SK-N-SH (cell line): ENCODE measurements at regions not wholly inside any gene's neighbourhood (a gene's known extent, or its start where the extent isn't known, plus 50 kb on each side); places are given as distances from the start of the nearest gene placed in this dataset.

Source experiments
- CTCF ChIA-PET: fragments of 300-600, 350-600 bp; formaldehyde crosslinking; extraction: SDS; loops from one replicate; lab custom pipeline; 2021; lab: Yijun Ruan, JAX
- POLR2A ChIA-PET: fragments of 350-600 bp; sonication (Branson Sonifier 250); formaldehyde crosslinking; extraction: SDS; loops from one replicate; lab custom pipeline; 2020; ENCODE audit warnings: antibody characterized with exemption, inconsistent platforms; lab: Yijun Ruan, JAX
- DNase-seq: peaks from one replicate; pipeline ENCODE4 v3.0.0; 2012
- H2AFZ ChIP-seq: fragments of 200-600 bp; sonication (generic); 2 replicates; pipeline ENCODE4 v1.8.1; 2016; ENCODE audit warnings: antibody characterized with exemption, mild to moderate bottlenecking, low read depth
- H3F3A ChIP-seq: fragments of 200-600 bp; sonication (generic); replicated peaks from 2 replicates; pipeline ENCODE3; 2016; ENCODE audit warnings: antibody characterized with exemption, mild to moderate bottlenecking; ENCODE audit not compliant: insufficient read depth
- H3K27ac ChIP-seq, 2 experiments: fragments of 200-500 bp in 1 of 2; fragments of 200-600 bp in 1 of 2; sonication (Bioruptor generic) in 1 of 2; sonication (generic), shearing (Covaris generic) in 1 of 2; 2 replicates each; pipeline versions ENCODE4 v1.5.1 to v1.6.1; 2014 to 2016; ENCODE audit warnings: low read depth in 2 of 2, inconsistent platforms in 1 of 2, low read length in 1 of 2, mild to moderate bottlenecking in 1 of 2, mixed read lengths in 1 of 2
- H3K27me3 ChIP-seq: fragments of 200-600 bp; sonication (generic), shearing (Covaris generic); 2 replicates; pipeline ENCODE4 v1.6.1; 2016; ENCODE audit warnings: mixed run types; ENCODE audit not compliant: insufficient read depth
- H3K36me3 ChIP-seq, 2 experiments: fragments of 200-500 bp in 1 of 2; fragments of 200-600 bp in 1 of 2; sonication (Bioruptor generic) in 1 of 2; sonication (generic) in 1 of 2; replicated peaks in 1 of 2; 2 replicates each; pipeline versions ENCODE3 to v1.5.1; 2014 to 2016; ENCODE audit warnings: low read length in 1 of 2, mild to moderate bottlenecking in 1 of 2; ENCODE audit not compliant: insufficient read depth in 2 of 2, control insufficient read depth in 1 of 2
- H3K4me1 ChIP-seq, 2 experiments: fragments of 200-500 bp in 1 of 2; fragments of 200-600 bp in 1 of 2; sonication (Bioruptor generic) in 1 of 2; sonication (generic), shearing (Covaris generic) in 1 of 2; 2 replicates each; pipeline versions ENCODE4 v1.5.1 to v1.6.1; 2014 to 2016; ENCODE audit warnings: low read depth in 1 of 2, low read length in 1 of 2, mixed run types in 1 of 2; ENCODE audit not compliant: insufficient read depth in 2 of 2, control insufficient read depth in 1 of 2
- H3K4me2 ChIP-seq: fragments of 200-600 bp; sonication (generic), shearing (Covaris generic); 2 replicates; pipeline ENCODE4 v1.6.1; 2017; ENCODE audit warnings: mixed run types
- H3K4me3 ChIP-seq, 2 experiments: fragments of 200-500 bp in 1 of 2; fragments of 200-600 bp in 1 of 2; sonication (Bioruptor generic) in 1 of 2; sonication (generic), shearing (Covaris generic) in 1 of 2; 2 replicates each; pipeline versions ENCODE4 v1.5.1 to v1.8.1; 2014 to 2016; ENCODE audit warnings: low read depth in 2 of 2, inconsistent platforms in 1 of 2, low read length in 1 of 2, mild to moderate bottlenecking in 1 of 2, mixed read lengths in 1 of 2, moderate library complexity in 1 of 2
- H3K79me2 ChIP-seq: fragments of 200-600 bp; sonication (generic); 2 replicates; pipeline ENCODE4 v1.8.1; 2017; ENCODE audit warnings: mild to moderate bottlenecking; ENCODE audit not compliant: insufficient read depth
- H3K9ac ChIP-seq: fragments of 200-600 bp; sonication (generic); 2 replicates; pipeline ENCODE4 v1.6.1; 2017; ENCODE audit warnings: mixed run types
- H3K9me2 ChIP-seq: fragments of 200-600 bp; sonication (generic); 2 replicates; pipeline ENCODE4 v1.6.1; 2017; ENCODE audit warnings: mixed run types
- H3K9me3 ChIP-seq: fragments of 200-600 bp; sonication (generic); 2 replicates; pipeline ENCODE4 v1.6.1; 2017; ENCODE audit warnings: mixed run types, mild to moderate bottlenecking, moderate library complexity
- H4K20me1 ChIP-seq: fragments of 200-600 bp; sonication (generic); 2 replicates; pipeline ENCODE4 v1.6.1; 2017; ENCODE audit warnings: mild to moderate bottlenecking, mixed run types; ENCODE audit not compliant: insufficient read depth
- CHD2 ChIP-seq: fragments of 150-350 bp; IDR thresholded peaks from 2 replicates; pipeline ENCODE4 v1.6.1; 2018; ENCODE audit warnings: low read length; ENCODE audit not compliant: partially characterized antibody
- FOXJ3 ChIP-seq: sonication (generic); formaldehyde crosslinking; IDR thresholded peaks from 2 replicates; pipeline ENCODE4 v1.5.1; 2020; ENCODE audit warnings: mild to moderate bottlenecking, missing genetic modification reagents
- GABPA ChIP-seq: IDR thresholded peaks from 2 replicates; pipeline ENCODE4 v1.4.0; 2012; ENCODE audit warnings: low read depth, mild to moderate bottlenecking
- GATA2 ChIP-seq: sonication (generic); formaldehyde crosslinking; IDR thresholded peaks from 2 replicates; pipeline ENCODE4 v1.5.0; 2020; ENCODE audit warnings: mild to moderate bottlenecking, missing genetic modification reagents
- IRF3 ChIP-seq: fragments of 150-350 bp; IDR thresholded peaks from 2 replicates; pipeline ENCODE4 v1.6.1; 2016; ENCODE audit warnings: mild to moderate bottlenecking, low read depth, low read length
- MEF2A ChIP-seq: IDR thresholded peaks from 2 replicates; pipeline ENCODE4 v1.4.0; 2012; ENCODE audit warnings: low read depth, borderline replicate concordance
- NFIC ChIP-seq: IDR thresholded peaks from 2 replicates; pipeline ENCODE4 v1.4.0; 2012; ENCODE audit warnings: borderline replicate concordance
- NRF1 ChIP-seq: IDR thresholded peaks from 2 replicates; pipeline ENCODE4 v1.6.1; 2012; ENCODE audit warnings: low read depth, mild to moderate bottlenecking, low read length
- PBX3 ChIP-seq: IDR thresholded peaks from 2 replicates; pipeline ENCODE4; 2012
- POLR2AphosphoS5 ChIP-seq: IDR thresholded peaks from 2 replicates; pipeline ENCODE4 v1.6.1; 2012; ENCODE audit warnings: low read depth, low read length
- RAD21 ChIP-seq: IDR thresholded peaks from 2 replicates; pipeline ENCODE4 v1.6.1; 2012; ENCODE audit warnings: mild to moderate bottlenecking, low read length
- REST ChIP-seq: IDR thresholded peaks from 2 replicates; pipeline ENCODE4 v1.6.1; 2012; ENCODE audit warnings: mild to moderate bottlenecking, low read depth, low read length, moderate library complexity
- RFX5 ChIP-seq: IDR thresholded peaks from 2 replicates; pipeline ENCODE4 v1.6.1; 2012; ENCODE audit warnings: mild to moderate bottlenecking, improper control_type of control experiment, low read length
- TAF1 ChIP-seq: IDR thresholded peaks from 2 replicates; pipeline ENCODE4 v1.6.1; 2012; ENCODE audit warnings: low read depth, mild to moderate bottlenecking, low read length, moderate library complexity, borderline replicate concordance
- TEAD4 ChIP-seq: IDR thresholded peaks from 2 replicates; pipeline ENCODE4 v1.4.0; 2012; ENCODE audit warnings: mild to moderate bottlenecking, borderline replicate concordance; ENCODE audit not compliant: insufficient read depth
- USF2 ChIP-seq: fragments of 150-350 bp; IDR thresholded peaks from 2 replicates; pipeline ENCODE4 v1.6.1; 2017; ENCODE audit warnings: antibody characterized with exemption, low read length, low read depth, borderline replicate concordance
- YY1 ChIP-seq: IDR thresholded peaks from 2 replicates; pipeline ENCODE4 v1.4.0; 2012; ENCODE audit warnings: low read depth, mild to moderate bottlenecking
- WGBS: methylation state at CpG from one replicate; pipeline ENCODE4 v1.1.6; 2017; ENCODE audit warnings: low lambda C conversion rate; 5-methylcytosine and 5-hydroxymethylcytosine counted together

- H3K4me2 ChIP-seq: no peak overlapping the region
- no peak for DNase-seq
Observed at GRCh38 chr18:10365021-10365500, 89.4 kb upstream of the APCDD1 start.

GRCh38 chr18:10365901-10366300 lies 88.5 kb upstream of the APCDD1 start:
- POLR2A ChIA-PET: no interaction called here
- H3K9me2 ChIP-seq: no peaks in the 10 kb centered on the region
- no peaks in the 10 kb centered on the region for H4K20me1 ChIP-seq
- H3K9ac ChIP-seq: no peak overlapping the region
- H3K79me2 ChIP-seq: no peaks in the 10 kb centered on the region
- no peak overlapping the region for H3K4me3 ChIP-seq
- no peak for TF ChIP-seq GATA2
- TF ChIP-seq PBX3: no peak
- TF ChIP-seq GABPA: no peak
- no peak for TF ChIP-seq FOXJ3 (CRISPR knock-in tag)
- no peak for TF ChIP-seq RFX5
- no peak for TF ChIP-seq IRF3
- TF ChIP-seq RAD21: no peak
- no peak for TF ChIP-seq NRF1
- no peak for TF ChIP-seq REST
- no peak for TF ChIP-seq NFIC
- no peak for TF ChIP-seq POLR2AphosphoS5
- no peak for TF ChIP-seq MEF2A
- TF ChIP-seq TAF1: no peak
- H3F3A ChIP-seq: no peaks in the 10 kb centered on the region
- DNase-seq: no peak
- no peak overlapping the region for H3K27ac ChIP-seq
- 62% methylated on average over 5 of the region's 5 CpGs for WGBS
- no peaks in the 10 kb centered on the region for H3K9me3 ChIP-seq
- H3K27me3 ChIP-seq: no peaks in the 10 kb centered on the region; the same call in 1 of the 2 replicates
- H3K4me1 ChIP-seq: peaks cover 0 to 4% of the 10 kb centered on the region in 2 experiments; a peak in 1 of 4 replicates
- no peaks in the 10 kb centered on the region for H3K36me3 ChIP-seq
- no peak overlapping the region for H2AFZ ChIP-seq
- CTCF ChIA-PET: interaction anchor here (1.1 kb wide), 1 partner anchor 94 kb away, joined by 3 read pairs; no protein-coding TSS in a partner anchor
- H3K4me2 ChIP-seq: no peak overlapping the region

More at GRCh38 chr18:10365021-10365500, 89.4 kb upstream of the APCDD1 start:
- Histone ChIP-seq H3K27me3 (no peaks in the 10 kb centered on the region), H3K4me3 (no peak overlapping the region), H3K36me3 (no peaks in the 10 kb centered on the region), H3K9me2 (no peaks in the 10 kb centered on the region), H3K9ac (no peak overlapping the region), H4K20me1 (no peaks in the 10 kb centered on the region), H3K9me3 (no peaks in the 10 kb centered on the region), H3K27ac (no peak overlapping the region), H3K79me2 (no peaks in the 10 kb centered on the region), H2AFZ (no peak overlapping the region), H3F3A (no peaks in the 10 kb centered on the region), H3K4me1 (no peaks in the 10 kb centered on the region)
- ChIA-PET POLR2A (no interaction called here), CTCF (interaction anchor here (1.1 kb wide), 1 partner anchor 93 kb away, joined by 3 read pairs; no protein-coding TSS in a partner anchor)
- WGBS: 100% methylated on average over 1 of the region's 1 CpG
- TF ChIP-seq GABPA: no peak
- TF ChIP-seq FOXJ3 (CRISPR knock-in tag): no peak
- TF ChIP-seq RFX5: no peak
- TF ChIP-seq YY1: no peak
- TF ChIP-seq MEF2A: no peak
- no peak for TF ChIP-seq CHD2
- TF ChIP-seq IRF3: no peak
- TF ChIP-seq TEAD4: no peak
- TF ChIP-seq POLR2AphosphoS5: no peak
- TF ChIP-seq USF2: no peak
